ENCODE measurements at regions not wholly inside any gene's neighbourhood (a gene's known extent, or its start where the extent isn't known, plus 50 kb on each side); places are given as distances from the start of the nearest gene placed in this dataset.

DNA sequence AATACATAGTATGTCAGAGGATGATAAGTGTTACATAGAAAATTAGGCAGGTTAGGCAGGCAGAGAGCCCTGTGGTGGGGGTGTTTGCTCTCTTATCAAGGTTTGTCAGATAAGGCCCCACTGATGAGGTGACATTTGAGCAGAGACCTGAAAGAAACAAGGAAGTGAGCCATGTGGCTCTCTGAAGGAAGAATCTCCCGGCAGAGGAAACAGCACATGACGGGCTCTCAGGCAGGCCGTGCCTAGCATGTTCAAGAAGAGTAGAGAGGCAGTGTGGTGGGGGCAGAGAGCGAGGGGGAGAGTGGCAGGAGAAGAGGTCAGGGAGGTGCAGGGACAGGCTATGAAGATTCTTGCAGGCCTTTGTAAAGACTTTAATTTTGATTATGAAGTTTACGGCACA is 82.0 kb upstream of the ASIC2 start:
- DNase-seq, result no peak
- no peak for TF ChIP-seq EZH2 (optimal IDR thresholded peaks at IDR 0.05; ENCODE audit: low read depth, low read length)
- no peak for TF ChIP-seq EZH2phosphoT487 (IDR thresholded peaks at IDR 0.05; ENCODE audit: low read length)
- TF ChIP-seq CTCF (IDR thresholded peaks at IDR 0.05; ENCODE audit: low read length), result no peak
- H3K36me3 ChIP-seq (replicated peaks; ENCODE audit: insufficient read depth, low read length), result no peaks in the 10 kb centered on the region
- H3K9ac ChIP-seq (ENCODE audit: low read length), result no peak overlapping the region
- H3F3A ChIP-seq (ENCODE audit: insufficient read depth, low read length), result no peaks in the 10 kb centered on the region
- no peaks in the 10 kb centered on the region for H3K79me2 ChIP-seq (ENCODE audit: low read length)
- H3K4me1 ChIP-seq (ENCODE audit: low read length), result no peaks in the 10 kb centered on the region
- H3K27ac ChIP-seq (ENCODE audit: low read length), result no peak overlapping the region
- H3K4me3 ChIP-seq (ENCODE audit: low read length), result no peak overlapping the region
- no peak overlapping the region for H2AFZ ChIP-seq (ENCODE audit: low read length)
- H4K20me1 ChIP-seq (ENCODE audit: insufficient read depth, low read length), result no peaks in the 10 kb centered on the region
- no peaks in the 10 kb centered on the region for H3K9me3 ChIP-seq (replicated peaks; ENCODE audit: insufficient read depth, low read length)
- no peaks in the 10 kb centered on the region for H3K9me2 ChIP-seq (replicated peaks; ENCODE audit: insufficient read depth, low read length)
- no peaks in the 10 kb centered on the region for H3K27me3 ChIP-seq (replicated peaks; ENCODE audit: insufficient read depth, low read length)
- H3K4me2 ChIP-seq (ENCODE audit: low read depth, low read length), result no peak overlapping the region

GRCh38 chr17:33375783-33376182 is 82.7 kb upstream of the ASIC2 start:
- H3K27me3 ChIP-seq (replicated peaks; ENCODE audit: insufficient read depth, low read length), result no peaks in the 10 kb centered on the region
- H3K36me3 ChIP-seq (replicated peaks; ENCODE audit: insufficient read depth, low read length), result no peaks in the 10 kb centered on the region
- no peaks in the 10 kb centered on the region for H3K79me2 ChIP-seq (ENCODE audit: low read length)
- no peaks in the 10 kb centered on the region for H3K9me3 ChIP-seq (replicated peaks; ENCODE audit: insufficient read depth, low read length)
- H3F3A ChIP-seq (ENCODE audit: insufficient read depth, low read length), result no peaks in the 10 kb centered on the region
- H3K4me2 ChIP-seq (ENCODE audit: low read depth, low read length), result no peak overlapping the region
- no peaks in the 10 kb centered on the region for H3K4me1 ChIP-seq (ENCODE audit: low read length)
- no peak overlapping the region for H2AFZ ChIP-seq (ENCODE audit: low read length)
- no peaks in the 10 kb centered on the region for H4K20me1 ChIP-seq (ENCODE audit: insufficient read depth, low read length)
- no peak for DNase-seq
- TF ChIP-seq CTCF (IDR thresholded peaks at IDR 0.05; ENCODE audit: low read length) (no peak), EZH2 (optimal IDR thresholded peaks at IDR 0.05; ENCODE audit: low read depth, low read length) (no peak), EZH2phosphoT487 (IDR thresholded peaks at IDR 0.05; ENCODE audit: low read length) (no peak)
- no peak overlapping the region for H3K9ac ChIP-seq (ENCODE audit: low read length)
- H3K27ac ChIP-seq (ENCODE audit: low read length), result no peak overlapping the region
- no peaks in the 10 kb centered on the region for H3K9me2 ChIP-seq (replicated peaks; ENCODE audit: insufficient read depth, low read length)
- H3K4me3 ChIP-seq (ENCODE audit: low read length), result no peak overlapping the region

DNA sequence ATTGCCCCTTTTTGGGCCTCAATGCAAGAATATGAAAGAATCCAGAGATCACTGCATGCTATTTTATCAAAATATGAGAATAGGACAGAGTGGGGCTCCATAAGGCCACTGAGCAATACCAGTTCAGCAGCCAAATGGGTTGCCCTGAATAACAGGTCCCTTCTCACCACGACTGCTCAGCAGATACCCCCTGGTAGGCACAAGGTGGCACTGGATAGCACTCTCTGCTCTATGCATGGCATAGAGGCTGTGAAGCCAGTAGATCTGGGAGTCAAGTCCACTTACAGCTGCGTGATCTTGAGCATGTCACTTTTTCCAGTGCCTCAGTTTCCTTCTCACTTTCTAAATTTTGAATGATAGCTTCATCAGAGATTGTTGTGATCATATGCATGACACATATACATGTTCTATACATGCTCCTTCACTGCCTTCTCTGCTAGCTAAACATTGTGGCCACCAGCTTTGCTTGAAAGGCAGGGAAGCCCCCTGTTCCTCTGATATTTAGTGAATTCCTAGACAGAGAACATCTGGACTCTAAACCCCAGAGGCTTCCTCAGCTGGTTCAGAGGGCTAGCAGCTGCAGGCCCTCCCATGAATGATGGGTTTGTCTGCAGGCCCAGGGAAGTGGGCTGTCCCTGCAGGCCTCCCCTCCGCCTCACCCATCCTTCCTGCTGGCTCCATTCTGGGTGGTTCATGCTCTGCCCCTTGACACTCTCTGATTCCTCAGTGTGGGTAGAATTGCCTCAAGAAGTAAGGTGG is 84.9 kb upstream of the ASIC2 start:
- Histone ChIP-seq H3K27me3 (replicated peaks; ENCODE audit: insufficient read depth, low read length) (no peaks in the 10 kb centered on the region), H3K4me2 (ENCODE audit: low read depth, low read length) (no peak overlapping the region)
- DNase-seq, result no peak

More for the DNA sequence above, 84.9 kb upstream of the ASIC2 start:
- TF ChIP-seq EZH2phosphoT487 (IDR thresholded peaks at IDR 0.05; ENCODE audit: low read length), result no peak
- TF ChIP-seq CTCF (IDR thresholded peaks at IDR 0.05; ENCODE audit: low read length), result no peak
- no peak for TF ChIP-seq EZH2 (optimal IDR thresholded peaks at IDR 0.05; ENCODE audit: low read depth, low read length)
- Histone ChIP-seq H3K4me1 (ENCODE audit: low read length) (no peaks in the 10 kb centered on the region), H2AFZ (ENCODE audit: low read length) (no peak overlapping the region), H3F3A (ENCODE audit: insufficient read depth, low read length) (no peaks in the 10 kb centered on the region), H3K9me2 (replicated peaks; ENCODE audit: insufficient read depth, low read length) (no peaks in the 10 kb centered on the region), H3K27ac (ENCODE audit: low read length) (no peak overlapping the region), H3K79me2 (ENCODE audit: low read length) (no peaks in the 10 kb centered on the region), H4K20me1 (ENCODE audit: insufficient read depth, low read length) (no peaks in the 10 kb centered on the region), H3K9me3 (replicated peaks; ENCODE audit: insufficient read depth, low read length) (no peaks in the 10 kb centered on the region), H3K9ac (ENCODE audit: low read length) (no peak overlapping the region), H3K4me3 (ENCODE audit: low read length) (no peak overlapping the region), H3K36me3 (replicated peaks; ENCODE audit: insufficient read depth, low read length) (no peaks in the 10 kb centered on the region)

Data from MM.1S (cell line).